ENCODE measurements at regions not wholly inside any gene's neighbourhood (a gene's known extent, or its start where the extent isn't known, plus 50 kb on each side); places are given as distances from the start of the nearest gene placed in this dataset.

GRCh38 chr3:127135241-127136023 lies 57.5 kb upstream of the PRR23E start:
- TF ChIP-seq CTCF (IDR thresholded peaks at IDR 0.05; ENCODE audit: insufficient read depth, low read length): no peak
- TF ChIP-seq REST (IDR thresholded peaks at IDR 0.05; ENCODE audit: insufficient replicate concordance, low read depth): no peak
- no peak for TF ChIP-seq POLR2AphosphoS5 (IDR thresholded peaks at IDR 0.05; ENCODE audit: low read depth)
- no peak for TF ChIP-seq GABPA (IDR thresholded peaks at IDR 0.05; ENCODE audit: low read depth)
